ENCODE measurements at regions not wholly inside any gene's neighbourhood (a gene's known extent, or its start where the extent isn't known, plus 50 kb on each side); places are given as distances from the start of the nearest gene placed in this dataset.

DNA sequence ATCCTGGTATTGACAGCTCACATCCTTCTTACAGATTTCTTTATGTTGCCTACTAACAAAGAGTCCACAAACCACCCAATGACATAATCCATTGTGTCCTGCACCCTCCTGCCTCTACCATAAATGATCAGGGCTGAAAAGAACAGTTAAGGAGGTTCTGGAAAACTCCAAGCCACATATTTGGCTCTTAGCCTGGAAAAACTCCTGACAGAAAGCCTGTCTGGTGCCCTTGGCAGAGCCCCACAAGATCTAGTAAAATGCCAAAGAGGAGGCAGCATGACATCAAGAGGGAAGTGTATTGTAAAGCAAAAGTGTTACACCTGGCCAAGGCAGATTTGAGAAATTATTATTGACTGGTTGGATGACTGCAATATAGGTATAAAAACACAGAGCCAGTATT, 126.4 kb upstream of the VGLL2 start:
- TF ChIP-seq FOXK2 (conservative IDR thresholded peaks at IDR 0.05 in 1 of 2, IDR thresholded peaks at IDR 0.05 in 1 of 2; ENCODE audit: low read depth in 2 of 2) (no peak), POLR2AphosphoS5 (IDR thresholded peaks at IDR 0.05; ENCODE audit: control insufficient read depth, insufficient read depth, low read depth, low read length) (no peak), CEBPB (tag; IDR thresholded peaks at IDR 0.05) (no peak)
